ENCODE measurements at regions not wholly inside any gene's neighbourhood (a gene's known extent, or its start where the extent isn't known, plus 50 kb on each side); places are given as distances from the start of the nearest gene placed in this dataset.

GRCh38 chr16:59046335-59046734, 312.2 kb upstream of the GOT2 start:
- no peak overlapping the region for H3K4me3 ChIP-seq
- H3K9me3 ChIP-seq, result no peaks in the 10 kb centered on the region
- no peaks in the 10 kb centered on the region for H3K36me3 ChIP-seq (ENCODE audit: low read depth, missing control alignments)
- no peaks in the 10 kb centered on the region for H3K4me1 ChIP-seq
- TF ChIP-seq POLR2A (IDR thresholded peaks at IDR 0.05), result no peak
- no peak for TF ChIP-seq CTCF (IDR thresholded peaks at IDR 0.05)
- H3K27ac ChIP-seq, result no peak overlapping the region
- 92 to 95% methylated on average over 4 of the region's 4 CpGs for WGBS, 2 donors
- no peaks in the 10 kb centered on the region for H3K27me3 ChIP-seq
- DNase-seq, result no peak
- intact Hi-C loops (cut with DNase I; ENCODE audit: low total_unique reads), result no loop called here

DNA sequence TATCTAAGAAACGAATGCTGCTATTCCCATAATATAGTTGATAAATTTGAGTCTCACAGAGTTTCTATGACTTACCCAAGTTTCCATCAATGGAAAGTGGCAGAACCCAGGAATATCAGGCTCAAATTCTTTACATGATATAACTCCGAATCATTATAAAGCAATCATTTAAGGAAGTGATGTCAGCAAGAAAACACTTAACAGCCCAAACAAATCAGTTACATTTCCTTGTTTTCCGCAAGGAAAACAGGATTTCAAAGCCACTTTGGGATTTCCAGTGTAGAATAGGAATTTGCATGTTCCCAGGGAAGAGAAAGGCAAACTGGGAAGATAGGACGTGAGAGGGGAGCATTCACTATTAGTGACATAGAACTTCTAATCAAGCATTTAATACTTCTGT, 311.4 kb upstream of the GOT2 start:
- Histone ChIP-seq H3K27ac (no peak overlapping the region), H3K4me3 (no peak overlapping the region), H3K36me3 (ENCODE audit: low read depth, missing control alignments) (no peaks in the 10 kb centered on the region), H3K4me1 (no peaks in the 10 kb centered on the region), H3K9me3 (no peaks in the 10 kb centered on the region), H3K27me3 (no peaks in the 10 kb centered on the region)
- intact Hi-C loops (cut with DNase I; ENCODE audit: low total_unique reads), result no loop called here
- TF ChIP-seq POLR2A (IDR thresholded peaks at IDR 0.05) (no peak), CTCF (IDR thresholded peaks at IDR 0.05) (no peak)
- WGBS, 2 donors, result 80% methylated on average over 4 of the region's 4 CpGs
- no peak for DNase-seq

- H3K4me3 ChIP-seq, result no peak overlapping the region
- DNase-seq, result no peak
- H3K9me3 ChIP-seq, result no peaks in the 10 kb centered on the region
- no peak for TF ChIP-seq CTCF (IDR thresholded peaks at IDR 0.05)
- TF ChIP-seq POLR2A (IDR thresholded peaks at IDR 0.05), result no peak
- no peaks in the 10 kb centered on the region for H3K4me1 ChIP-seq
- intact Hi-C loops (cut with DNase I; ENCODE audit: low total_unique reads), result no loop called here
- H3K27ac ChIP-seq, result no peak overlapping the region
- H3K27me3 ChIP-seq, result no peaks in the 10 kb centered on the region
- no peaks in the 10 kb centered on the region for H3K36me3 ChIP-seq (ENCODE audit: low read depth, missing control alignments)
Observed at GRCh38 chr16:59044616-59045015, 310.5 kb upstream of the GOT2 start.

DNA sequence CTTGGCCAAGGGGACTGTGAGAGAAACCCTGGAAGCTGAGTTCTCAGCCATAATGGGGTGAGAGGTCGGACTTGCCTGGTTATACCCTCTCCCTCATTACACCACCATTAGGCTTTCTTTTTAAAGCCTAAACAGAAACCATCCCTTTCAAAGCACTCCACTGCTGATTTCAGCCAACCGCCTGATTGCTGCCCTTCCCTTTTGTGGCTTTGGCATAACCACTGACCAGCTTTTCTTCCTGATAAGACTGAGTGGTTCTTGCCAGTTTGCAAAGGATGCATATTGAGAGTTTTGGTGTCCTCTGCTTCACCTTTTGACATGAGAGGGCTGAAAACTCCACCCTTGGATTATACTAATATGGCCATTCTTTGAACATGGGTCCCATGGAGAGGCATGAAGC, 308.2 kb upstream of the GOT2 start:
- no peaks in the 10 kb centered on the region for H3K27me3 ChIP-seq
- H3K9me3 ChIP-seq, result no peaks in the 10 kb centered on the region
- 81 to 89% methylated on average over 2 of the region's 2 CpGs for WGBS, 2 donors
- TF ChIP-seq POLR2A (IDR thresholded peaks at IDR 0.05) (no peak), CTCF (IDR thresholded peaks at IDR 0.05) (no peak)
- H3K27ac ChIP-seq, result no peak overlapping the region
- no peak for DNase-seq
- intact Hi-C loops (cut with DNase I; ENCODE audit: low total_unique reads), result no loop called here
- H3K4me3 ChIP-seq, result no peak overlapping the region
- no peaks in the 10 kb centered on the region for H3K4me1 ChIP-seq
- no peaks in the 10 kb centered on the region for H3K36me3 ChIP-seq (ENCODE audit: low read depth, missing control alignments)

DNA sequence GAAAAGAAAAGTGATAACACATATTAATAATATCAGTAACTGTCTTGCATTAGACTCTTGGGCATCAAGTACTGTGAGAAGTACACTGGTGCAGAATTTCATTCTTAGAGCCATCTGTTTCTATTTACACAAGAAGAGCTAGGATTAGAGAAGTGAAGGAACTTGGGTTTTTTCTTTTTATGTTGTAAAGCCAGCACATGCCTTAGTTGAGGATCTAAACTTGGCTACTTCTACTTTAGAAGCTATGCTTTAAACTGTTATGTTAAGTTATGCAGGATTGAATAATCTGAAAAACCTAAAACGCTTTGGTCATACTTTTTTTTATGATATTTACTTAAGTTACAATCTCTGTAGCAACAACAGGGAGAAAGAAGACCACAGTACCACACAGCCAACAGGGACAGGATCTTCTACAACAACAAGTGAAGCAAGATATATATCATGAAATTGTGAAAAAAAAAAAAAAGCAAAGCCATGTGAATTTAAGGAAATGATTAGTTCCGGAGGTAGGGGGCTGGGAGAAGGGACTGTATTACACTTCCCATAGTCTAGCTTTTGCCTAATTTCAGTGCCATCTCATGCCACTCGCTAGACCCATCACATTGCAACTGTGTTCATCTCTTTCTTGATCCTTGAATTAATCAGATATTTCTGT, 305.1 kb upstream of the GOT2 start:
- no peaks in the 10 kb centered on the region for H3K4me1 ChIP-seq
- no peak overlapping the region for H3K27ac ChIP-seq
- H3K27me3 ChIP-seq, result no peaks in the 10 kb centered on the region
- H3K4me3 ChIP-seq, result no peak overlapping the region
- no peaks in the 10 kb centered on the region for H3K9me3 ChIP-seq
- intact Hi-C loops (cut with DNase I; ENCODE audit: low total_unique reads), result no loop called here
- TF ChIP-seq CTCF (IDR thresholded peaks at IDR 0.05) (no peak), POLR2A (IDR thresholded peaks at IDR 0.05) (no peak)
- no peaks in the 10 kb centered on the region for H3K36me3 ChIP-seq (ENCODE audit: low read depth, missing control alignments)
- WGBS, 2 donors, result 81% methylated on average over 3 of the region's 3 CpGs
- no peak for DNase-seq

All from testis (tissue), 2 donors.